WERI-Rb-1 (cell line): ENCODE measurements at regions not wholly inside any gene's neighbourhood (a gene's known extent, or its start where the extent isn't known, plus 50 kb on each side); places are given as distances from the start of the nearest gene placed in this dataset.
"Not testable (repeated sequence)": the region's sequence is repeated elsewhere in the genome, so short reads cannot be mapped to it uniquely, and the experiment has no call there.

Experiments used
- DNase-seq: peaks from one replicate; pipeline ENCODE4 v3.0.0-alpha.2; 2020
- H3K27ac ChIP-seq: fragments of 250-450 bp; sonication (Bioruptor Pico); 2 replicates; pipeline ENCODE4 v1.5.1; 2020; ENCODE audit warnings: mild to moderate bottlenecking, moderate library complexity
- H3K27me3 ChIP-seq: fragments of 250-450 bp; sonication (Bioruptor Pico); 2 replicates; pipeline ENCODE4 v1.5.1; 2021; ENCODE audit warnings: mild to moderate bottlenecking, low read depth, moderate library complexity; ENCODE audit not compliant: insufficient read depth, severe bottlenecking
- H3K36me3 ChIP-seq: fragments of 250-450 bp; sonication (Bioruptor Pico); 2 replicates; pipeline ENCODE4 v1.5.1; 2020; ENCODE audit warnings: mild to moderate bottlenecking, moderate library complexity
- H3K4me3 ChIP-seq: 2 replicates; pipeline ENCODE4 v1.5.1; 2011; ENCODE audit warnings: low read depth, mild to moderate bottlenecking, control low read depth, low read length
- H3K9me3 ChIP-seq: fragments of 250-450 bp; sonication (Bioruptor Pico); 2 replicates; pipeline ENCODE4 v1.5.1; 2021; ENCODE audit warnings: mild to moderate bottlenecking, moderate library complexity; ENCODE audit not compliant: severe bottlenecking
- TF ChIP-seq, protein P1 (sequence below): IDR thresholded peaks from 2 replicates; pipeline ENCODE4 v1.5.1; 2011; ENCODE audit warnings: low read depth, mild to moderate bottlenecking, control low read depth, inconsistent platforms, low read length

- TF ChIP-seq, protein P1, sequence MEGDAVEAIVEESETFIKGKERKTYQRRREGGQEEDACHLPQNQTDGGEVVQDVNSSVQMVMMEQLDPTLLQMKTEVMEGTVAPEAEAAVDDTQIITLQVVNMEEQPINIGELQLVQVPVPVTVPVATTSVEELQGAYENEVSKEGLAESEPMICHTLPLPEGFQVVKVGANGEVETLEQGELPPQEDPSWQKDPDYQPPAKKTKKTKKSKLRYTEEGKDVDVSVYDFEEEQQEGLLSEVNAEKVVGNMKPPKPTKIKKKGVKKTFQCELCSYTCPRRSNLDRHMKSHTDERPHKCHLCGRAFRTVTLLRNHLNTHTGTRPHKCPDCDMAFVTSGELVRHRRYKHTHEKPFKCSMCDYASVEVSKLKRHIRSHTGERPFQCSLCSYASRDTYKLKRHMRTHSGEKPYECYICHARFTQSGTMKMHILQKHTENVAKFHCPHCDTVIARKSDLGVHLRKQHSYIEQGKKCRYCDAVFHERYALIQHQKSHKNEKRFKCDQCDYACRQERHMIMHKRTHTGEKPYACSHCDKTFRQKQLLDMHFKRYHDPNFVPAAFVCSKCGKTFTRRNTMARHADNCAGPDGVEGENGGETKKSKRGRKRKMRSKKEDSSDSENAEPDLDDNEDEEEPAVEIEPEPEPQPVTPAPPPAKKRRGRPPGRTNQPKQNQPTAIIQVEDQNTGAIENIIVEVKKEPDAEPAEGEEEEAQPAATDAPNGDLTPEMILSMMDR, result no peak
- DNase-seq, result no peak
- Histone ChIP-seq H3K4me3 (no peak overlapping the region), H3K9me3 (no peaks in the 10 kb centered on the region), H3K27me3 (no peaks in the 10 kb centered on the region), H3K27ac (no peak overlapping the region), H3K36me3 (no peaks in the 10 kb centered on the region)
These were observed 225.8 kb upstream of the CPHXL start for GRCh38 chr16:75952124-75952523.

DNA sequence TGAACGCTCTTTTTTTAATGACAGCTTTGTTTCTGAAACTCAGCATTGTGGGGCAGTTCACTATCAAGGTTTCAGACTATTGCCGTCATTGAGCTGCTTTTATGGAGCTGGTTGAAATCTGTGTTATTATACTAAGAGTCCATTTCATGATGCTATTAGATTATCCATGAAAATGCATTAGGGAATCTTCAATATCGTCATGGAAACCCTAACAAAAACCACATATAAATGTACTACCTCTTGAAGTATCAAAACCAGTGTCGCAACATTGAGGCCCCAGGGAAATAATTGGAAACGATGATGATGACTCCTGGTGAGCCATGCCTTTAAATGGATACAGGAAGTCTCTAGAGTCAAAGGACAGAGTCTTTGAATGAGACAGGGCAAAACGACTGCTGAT lies 231.6 kb upstream of the CPHXL start:
- no peaks in the 10 kb centered on the region for H3K9me3 ChIP-seq
- TF ChIP-seq, protein P1, result no peak
- no peak overlapping the region for H3K27ac ChIP-seq
- H3K27me3 ChIP-seq, result no peaks in the 10 kb centered on the region
- H3K36me3 ChIP-seq, result no peaks in the 10 kb centered on the region
- no peak for DNase-seq
- H3K4me3 ChIP-seq, result no peak overlapping the region

DNA sequence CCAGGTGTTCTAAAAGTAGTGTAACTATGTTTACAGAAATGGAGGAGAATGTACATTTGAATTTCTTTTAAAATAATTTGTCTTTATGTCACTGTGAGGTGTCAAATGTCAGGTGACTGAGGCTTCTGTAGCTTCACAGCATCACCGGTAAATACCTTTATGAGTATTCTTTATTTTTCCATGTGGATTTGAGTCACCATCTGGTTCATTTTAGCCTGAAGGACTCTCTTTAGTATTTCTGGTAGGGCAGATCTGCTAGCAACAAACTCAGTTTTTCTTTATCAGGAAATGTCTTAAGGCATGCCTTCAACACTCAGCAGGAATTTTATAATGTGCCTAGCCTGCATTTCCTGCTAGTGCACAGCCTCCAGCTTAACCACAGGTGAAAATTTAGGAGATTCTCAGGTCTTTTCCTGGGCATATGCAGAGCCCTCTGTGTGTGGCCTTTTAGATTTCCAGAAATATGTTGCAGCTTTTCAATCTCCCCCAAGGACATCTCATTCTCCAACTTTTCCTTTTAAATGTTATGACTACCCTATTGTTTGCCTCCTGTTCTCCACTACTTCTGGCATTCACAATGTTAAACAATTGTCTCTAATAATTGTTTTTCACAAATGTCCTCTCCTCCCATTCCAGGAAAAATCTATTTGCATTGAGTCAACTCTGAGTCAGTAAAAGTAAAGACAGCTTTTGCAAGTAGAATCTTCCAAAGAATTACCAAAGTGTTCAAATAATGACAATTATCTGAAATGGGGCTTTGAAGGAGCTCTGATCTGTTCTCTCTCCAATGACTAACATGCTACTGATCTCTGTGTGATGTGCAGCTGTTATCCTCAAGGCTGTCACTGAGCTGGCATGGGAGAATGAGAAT lies 239.4 kb upstream of the CPHXL start:
- Histone ChIP-seq H3K9me3 (no peaks in the 10 kb centered on the region), H3K27ac (no peak overlapping the region), H3K4me3 (no peak overlapping the region), H3K27me3 (no peaks in the 10 kb centered on the region), H3K36me3 (no peaks in the 10 kb centered on the region)
- TF ChIP-seq, protein P1, result no peak
- no peak for DNase-seq

DNA sequence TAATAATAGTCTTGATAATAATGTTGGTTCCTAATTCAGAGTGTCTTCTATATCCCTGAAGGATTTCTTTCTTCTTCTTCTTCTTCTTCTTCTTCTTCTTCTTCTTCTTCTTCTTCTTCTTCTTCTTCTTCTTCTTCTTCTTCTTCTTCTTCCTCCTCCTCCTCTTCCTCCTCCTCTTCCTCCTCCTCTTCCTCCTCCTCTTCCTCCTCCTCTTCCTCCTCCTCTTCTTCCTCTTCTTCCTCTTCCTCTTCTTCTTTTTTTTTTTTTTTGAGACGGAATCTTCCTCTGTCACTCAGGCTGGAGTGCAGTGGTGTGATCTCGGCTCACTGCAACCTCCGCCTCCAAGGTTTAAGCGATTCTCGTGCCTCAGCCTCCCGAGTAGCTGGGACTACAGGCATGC lies 242.8 kb upstream of the CPHXL start:
- not testable (repeated sequence) for H3K27ac ChIP-seq, H3K27me3 ChIP-seq, H3K36me3 ChIP-seq, H3K4me3 ChIP-seq, H3K9me3 ChIP-seq, DNase-seq

- H3K27ac ChIP-seq, result no peak overlapping the region
- H3K9me3 ChIP-seq, result no peaks in the 10 kb centered on the region
- no peak for DNase-seq
- TF ChIP-seq, protein P1, result no peak
- no peaks in the 10 kb centered on the region for H3K36me3 ChIP-seq
- no peaks in the 10 kb centered on the region for H3K27me3 ChIP-seq
- H3K4me3 ChIP-seq, result no peak overlapping the region
These were observed 245.0 kb upstream of the CPHXL start for GRCh38 chr16:75971334-75971733.

- DNase-seq, result no peak
- H3K36me3 ChIP-seq, result no peaks in the 10 kb centered on the region
- no peak overlapping the region for H3K27ac ChIP-seq
- no peak overlapping the region for H3K4me3 ChIP-seq
- peaks cover 3% of the 10 kb centered on the region for H3K9me3 ChIP-seq
- H3K27me3 ChIP-seq, result no peaks in the 10 kb centered on the region
- TF ChIP-seq, protein P1, result no peak
These were observed 257.0 kb upstream of the CPHXL start for GRCh38 chr16:75983296-75983695.
